HG03280 (cell line): ENCODE measurements at regions not wholly inside any gene's neighbourhood (a gene's known extent, or its start where the extent isn't known, plus 50 kb on each side); places are given as distances from the start of the nearest gene placed in this dataset.

Experiments used
- ATAC-seq: cut with Tn5 transposase; IDR thresholded peaks from one replicate; pipeline ENCODE4 v1.9.1; 2021; ENCODE audit warnings: mild to moderate bottlenecking, moderate library complexity; ENCODE audit not compliant: unreplicated experiment

GRCh38 chr5:74017786-74018211, 391.8 kb downstream of the ARHGEF28 start:
- ATAC-seq: no peak

GRCh38 chr5:74017112-74017511, 391.1 kb downstream of the ARHGEF28 start:
- ATAC-seq: no peak

DNA sequence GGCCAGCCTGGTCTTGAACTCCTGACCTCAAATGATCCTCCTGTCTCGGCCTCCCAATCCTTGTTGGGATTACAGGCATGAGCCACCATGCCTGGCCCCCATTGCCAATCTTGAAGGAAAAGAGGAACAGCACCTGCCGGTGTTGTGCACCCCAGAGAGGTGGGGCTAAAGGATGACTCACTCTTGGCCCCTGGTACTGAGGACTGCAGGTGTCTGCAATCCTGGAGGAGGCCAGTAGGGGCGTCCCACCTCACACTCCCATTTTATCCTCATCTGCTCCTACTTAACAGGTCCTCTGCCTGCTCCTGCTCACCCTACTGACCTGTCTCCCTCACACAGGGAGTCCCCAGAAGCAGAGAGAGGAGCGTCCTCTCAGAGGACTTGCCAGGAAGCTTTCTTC, 390.4 kb downstream of the ARHGEF28 start:
- peak; percentile 54 for ATAC-seq

- ATAC-seq: no peak
Observed at GRCh38 chr5:74015716-74016115, 389.7 kb downstream of the ARHGEF28 start.

DNA sequence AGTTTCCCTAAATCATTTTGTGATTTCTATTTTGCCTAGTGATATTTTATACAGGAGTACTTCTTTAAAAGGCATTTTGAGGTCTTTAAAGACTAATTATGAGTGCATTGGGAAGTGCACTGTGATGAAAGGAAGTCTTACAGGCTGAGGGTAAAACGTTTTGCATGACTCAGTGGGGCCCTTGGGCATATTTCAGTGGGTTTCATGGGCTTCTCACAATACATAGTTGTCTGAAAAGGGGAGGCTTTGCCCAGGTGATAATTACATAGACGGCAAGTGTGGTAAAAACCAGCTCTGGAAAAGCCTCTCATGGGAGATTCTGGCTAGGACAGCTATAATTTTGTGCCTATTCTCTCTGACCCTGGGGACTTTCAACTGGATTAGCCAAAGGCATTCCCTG, 387.2 kb downstream of the ARHGEF28 start:
- no peak for ATAC-seq

GRCh38 chr5:74009502-74009901, 383.5 kb downstream of the ARHGEF28 start:
- no peak for ATAC-seq

DNA sequence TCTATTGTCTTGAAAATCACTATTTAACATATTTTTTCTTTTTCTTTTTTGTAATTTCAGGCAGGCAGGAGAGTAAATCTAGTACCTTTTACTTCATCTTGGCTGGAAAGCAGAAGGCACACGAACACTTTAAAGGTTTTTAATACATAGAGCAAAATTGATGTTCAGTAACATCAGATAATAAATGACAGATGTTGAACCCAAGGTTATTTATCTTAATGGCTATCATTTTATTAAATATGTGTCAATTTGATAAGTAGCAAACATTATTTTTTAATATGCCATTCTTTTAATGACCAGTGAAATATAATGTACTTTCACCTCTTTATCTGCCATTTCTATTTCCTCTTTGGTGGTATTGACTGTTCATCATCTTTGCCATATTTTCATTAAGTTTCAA, 381.2 kb downstream of the ARHGEF28 start:
- ATAC-seq: no peak

DNA sequence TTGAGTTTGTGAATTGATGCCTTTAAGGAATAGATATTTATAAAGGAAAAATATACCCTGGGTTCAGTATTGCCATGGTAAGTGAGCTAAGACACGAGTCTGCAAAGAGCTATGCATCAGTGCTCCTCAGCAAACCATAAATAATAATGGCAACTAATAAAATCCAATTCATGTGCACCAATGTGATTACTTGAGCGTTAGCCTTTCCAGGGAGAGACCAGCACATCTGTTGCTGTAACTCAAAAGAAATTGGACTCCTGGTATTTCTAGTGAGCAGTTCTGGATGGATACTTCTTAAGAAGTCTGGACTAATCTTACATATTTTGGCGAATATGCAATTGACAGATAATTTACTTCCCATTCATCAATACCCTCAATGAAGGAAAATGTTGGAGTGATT, 373.3 kb downstream of the ARHGEF28 start:
- ATAC-seq: no peak

DNA sequence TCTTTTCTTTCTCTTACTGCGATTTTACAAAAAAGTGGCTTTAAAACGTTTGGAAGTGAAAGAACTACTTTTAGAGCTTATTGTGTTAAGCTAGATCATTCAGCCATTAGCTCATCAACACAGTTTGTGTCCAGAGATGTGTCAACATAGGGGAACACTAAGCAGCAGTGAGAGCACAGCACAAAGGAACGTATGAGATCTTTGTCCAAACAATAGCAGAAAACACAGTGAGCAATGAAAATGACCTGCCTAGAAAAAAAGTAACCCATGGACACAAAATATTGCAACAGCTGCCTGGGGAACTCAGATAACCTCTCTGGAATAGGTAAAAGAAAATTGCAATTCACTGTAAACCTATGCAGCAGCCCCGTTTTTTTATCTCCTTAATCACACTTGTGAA, 372.5 kb downstream of the ARHGEF28 start:
- ATAC-seq: no peak

- no peak for ATAC-seq
Observed at GRCh38 chr5:73997960-73998359, 372.0 kb downstream of the ARHGEF28 start.

DNA sequence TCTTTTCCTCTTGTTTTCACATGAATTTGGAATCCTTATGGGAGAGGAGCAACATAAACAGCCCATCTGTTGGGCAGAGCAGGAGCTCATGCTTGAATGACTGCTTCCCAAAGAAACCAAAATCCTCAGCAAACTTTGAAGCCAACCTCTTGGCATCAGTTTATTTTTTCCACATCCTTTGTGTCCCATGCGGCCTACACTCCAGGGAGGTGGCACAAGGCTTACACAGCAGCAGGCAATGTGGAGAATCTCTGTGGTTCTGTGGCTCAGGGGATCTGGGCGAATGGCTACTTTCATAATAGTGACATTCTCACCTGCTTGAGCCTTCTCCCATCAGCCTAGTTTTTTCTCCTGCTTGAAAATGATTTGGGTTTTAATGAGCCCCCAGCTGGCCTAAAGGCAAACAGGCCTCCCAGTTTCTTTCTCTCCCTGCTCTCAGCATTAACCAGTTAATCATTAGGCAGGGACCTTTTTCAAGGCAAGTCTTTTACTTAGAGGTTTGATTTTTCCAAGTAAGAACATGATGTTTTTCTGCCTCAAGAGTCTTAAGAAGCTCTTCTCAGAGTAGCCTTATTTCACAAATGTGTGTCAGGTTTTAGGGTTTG, 370.3 kb downstream of the ARHGEF28 start:
- no peak for ATAC-seq

DNA sequence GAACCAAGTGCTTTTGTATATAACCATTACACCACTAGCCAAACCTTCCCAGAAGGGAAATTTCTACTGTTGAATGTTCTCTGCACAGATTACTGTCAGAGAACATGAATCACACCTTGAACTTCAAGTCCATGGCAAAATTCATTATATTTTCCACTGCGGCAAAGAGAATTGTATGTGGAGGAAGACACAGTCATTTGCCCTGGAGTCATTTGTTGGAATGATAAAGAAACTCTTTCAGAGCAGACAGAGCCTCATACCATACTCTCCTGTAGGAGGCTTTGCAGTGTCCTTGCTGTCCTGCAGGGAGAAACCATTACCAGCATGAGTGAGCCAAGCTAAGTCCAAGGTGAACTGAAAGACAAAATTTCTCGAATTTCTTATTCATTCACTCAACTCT, 369.0 kb downstream of the ARHGEF28 start:
- no peak for ATAC-seq
